Upper lobe of right lung (tissue), 1 donor: ENCODE measurements at regions not wholly inside any gene's neighbourhood (a gene's known extent, or its start where the extent isn't known, plus 50 kb on each side); places are given as distances from the start of the nearest gene placed in this dataset.

Experiments
- ATAC-seq: fragments of 200-7000 bp; cut with Tn5 transposase; one replicate; pipeline ENCODE4 v1.9.1; 2020; ENCODE audit warnings: mild to moderate bottlenecking, moderate library complexity
- DNase-seq: peaks from one replicate; pipeline ENCODE4 v3.0.0-alpha.2; 2020
- H3K27ac ChIP-seq: fragments of 200-600 bp; one replicate; pipeline ENCODE4 v1.8.0; 2022
- H3K27me3 ChIP-seq: fragments of 200-600 bp; one replicate; pipeline ENCODE4 v1.8.0; 2022; ENCODE audit warnings: mild to moderate bottlenecking
- H3K36me3 ChIP-seq: fragments of 200-600 bp; one replicate; pipeline ENCODE4 v1.8.0; 2022
- H3K4me1 ChIP-seq: fragments of 200-600 bp; one replicate; pipeline ENCODE4 v1.8.0; 2022
- H3K4me3 ChIP-seq: fragments of 200-600 bp; one replicate; pipeline ENCODE4 v1.8.0; 2022; ENCODE audit warnings: mild to moderate bottlenecking
- H3K9me3 ChIP-seq: fragments of 200-600 bp; one replicate; pipeline ENCODE4 v1.8.0; 2022
- CTCF ChIP-seq: fragments of 200-600 bp; IDR thresholded peaks from one replicate; pipeline ENCODE4 v1.8.0; 2022; ENCODE audit warnings: antibody characterized with exemption
- intact Hi-C: fragments of 100-400 bp; cut with DNase I; formaldehyde crosslinking; loops from one replicate; pipeline ENCODE4 v1.11.0; 2022
- donor health status: DM: no; HTN: yes; CAD: no; lungs with severe emphysema.

GRCh38 chr3:193928354-193929209, 207.4 kb upstream of the HES1 start:
- DNase-seq = no peak
- peak; percentile 56 for ATAC-seq
- no peaks in the 10 kb centered on the region for H3K4me1 ChIP-seq
- H3K4me3 ChIP-seq = no peak overlapping the region
- no peaks in the 10 kb centered on the region for H3K9me3 ChIP-seq
- no peak for TF ChIP-seq CTCF
- H3K27ac ChIP-seq = no peak overlapping the region
- intact Hi-C loops = no loop called here
- H3K27me3 ChIP-seq = no peaks in the 10 kb centered on the region
- no peaks in the 10 kb centered on the region for H3K36me3 ChIP-seq

DNA sequence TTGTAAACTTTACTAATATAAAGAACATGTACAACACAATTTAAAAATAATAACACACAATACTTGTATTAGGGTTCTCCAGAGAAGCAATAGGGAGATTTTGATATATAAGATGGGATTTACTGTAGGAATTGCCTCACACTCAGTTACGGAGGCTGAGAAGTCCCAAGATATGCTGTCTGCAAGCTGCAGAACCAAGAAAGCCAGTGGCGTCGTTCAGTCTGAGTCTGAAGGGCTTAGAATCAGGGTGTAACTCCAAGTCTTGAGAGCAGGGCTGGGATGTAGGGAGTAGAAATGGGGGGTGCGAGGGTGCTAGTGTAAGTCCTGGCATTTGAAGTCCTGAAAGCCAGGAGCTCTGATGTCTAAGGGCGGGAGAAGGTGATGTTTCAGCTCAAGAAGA, 206.6 kb upstream of the HES1 start:
- H3K9me3 ChIP-seq = no peaks in the 10 kb centered on the region
- H3K27ac ChIP-seq = no peak overlapping the region
- ATAC-seq (peak; percentile 65), DNase-seq (no peak)
- H3K4me3 ChIP-seq = no peak overlapping the region
- no peaks in the 10 kb centered on the region for H3K36me3 ChIP-seq
- no peaks in the 10 kb centered on the region for H3K4me1 ChIP-seq
- H3K27me3 ChIP-seq = no peaks in the 10 kb centered on the region
- intact Hi-C loops = no loop called here
- no peak for TF ChIP-seq CTCF

GRCh38 chr3:193929921-193930646, 205.9 kb upstream of the HES1 start:
- Histone ChIP-seq H3K27me3 (no peaks in the 10 kb centered on the region), H3K4me1 (no peaks in the 10 kb centered on the region), H3K9me3 (no peaks in the 10 kb centered on the region), H3K4me3 (no peak overlapping the region), H3K36me3 (no peaks in the 10 kb centered on the region), H3K27ac (no peak overlapping the region)
- DNase-seq (no peak), ATAC-seq (no peak)
- intact Hi-C loops = no loop called here
- no peak for TF ChIP-seq CTCF

- intact Hi-C loops = no loop called here
- TF ChIP-seq CTCF = no peak
- H3K4me3 ChIP-seq = no peak overlapping the region
- H3K9me3 ChIP-seq = no peaks in the 10 kb centered on the region
- no peak overlapping the region for H3K27ac ChIP-seq
- H3K4me1 ChIP-seq = no peaks in the 10 kb centered on the region
- DNase-seq (no peak), ATAC-seq (no peak)
- no peaks in the 10 kb centered on the region for H3K36me3 ChIP-seq
- H3K27me3 ChIP-seq = no peaks in the 10 kb centered on the region
Measured at GRCh38 chr3:193932136-193932535, 203.8 kb upstream of the HES1 start.

DNA sequence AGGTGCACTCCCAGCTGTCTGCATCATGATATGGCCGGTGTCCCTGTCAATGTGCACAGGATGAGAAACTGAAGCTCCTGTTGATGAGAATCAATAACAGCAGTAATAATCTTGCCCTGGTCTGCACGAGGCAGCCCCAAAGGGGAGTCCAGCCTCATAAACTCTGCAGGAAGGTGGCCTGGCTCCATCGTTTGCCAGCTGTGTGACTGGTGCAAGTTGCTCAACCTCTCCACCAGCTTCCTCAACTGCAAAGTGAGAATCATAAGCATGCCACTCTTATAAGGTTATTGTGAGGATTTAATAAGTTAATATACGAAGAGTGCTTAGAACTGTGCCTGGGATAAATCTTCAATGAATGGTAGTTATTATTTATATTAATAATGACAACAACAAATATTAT, 203.4 kb upstream of the HES1 start:
- Histone ChIP-seq H3K4me1 (no peaks in the 10 kb centered on the region), H3K27me3 (no peaks in the 10 kb centered on the region), H3K36me3 (no peaks in the 10 kb centered on the region), H3K27ac (no peak overlapping the region), H3K9me3 (no peaks in the 10 kb centered on the region), H3K4me3 (no peak overlapping the region)
- intact Hi-C loops = no loop called here
- ATAC-seq (no peak), DNase-seq (no peak)
- TF ChIP-seq CTCF = no peak
